Transverse colon (tissue), 4 donors: ENCODE measurements at regions not wholly inside any gene's neighbourhood (a gene's known extent, or its start where the extent isn't known, plus 50 kb on each side); places are given as distances from the start of the nearest gene placed in this dataset.

Source experiments
- DNase-seq: peaks from one replicate; pipeline ENCODE4 v3.0.0-alpha.2; 2019
- H3K27ac ChIP-seq, 4 donors: fragments of 200-600 bp; sonication (generic); 2 replicates each; pipeline ENCODE4 v1.5.1; 2016 to 2018; ENCODE audit warnings: inconsistent platforms in 4 of 4
- H3K27me3 ChIP-seq: fragments of 200-600 bp; sonication (generic); 2 replicates; pipeline ENCODE4 v1.5.1; 2017; ENCODE audit warnings: inconsistent platforms
- H3K36me3 ChIP-seq, 4 donors: fragments of 200-600 bp; sonication (generic); 2 replicates each; pipeline ENCODE4 v1.5.1; 2017 to 2019; ENCODE audit warnings: inconsistent platforms in 4 of 4
- H3K4me1 ChIP-seq, 4 donors: fragments of 200-600 bp; sonication (generic); 2 replicates each; pipeline ENCODE4 v1.5.1; 2017 to 2020; ENCODE audit warnings: inconsistent platforms in 4 of 4
- H3K4me3 ChIP-seq, 4 donors: fragments of 200-600 bp; sonication (generic); 1 replicate in 1 of 4; 2 replicates in 3 of 4; pipeline versions ENCODE4 v1.5.1 to v1.6.1; 2017 to 2019; ENCODE audit warnings: inconsistent platforms in 4 of 4
- H3K9me3 ChIP-seq, 2 donors: fragments of 200-600 bp; sonication (generic); 2 replicates each; pipeline ENCODE4 v1.5.1; 2017 to 2019; ENCODE audit warnings: inconsistent platforms in 2 of 2
- EP300 ChIP-seq: sonication (generic); formaldehyde crosslinking; IDR thresholded peaks from one replicate; pipeline ENCODE4 v1.6.1; 2017; ENCODE audit warnings: antibody characterized with exemption, low read depth
- POLR2A ChIP-seq: fragments of 450-650 bp; IDR thresholded peaks from one replicate; pipeline ENCODE4 v1.6.1; 2016; ENCODE audit warnings: antibody characterized with exemption, mild to moderate bottlenecking, moderate library complexity
- POLR2AphosphoS5 ChIP-seq, 3 donors: sonication (generic); formaldehyde crosslinking; IDR thresholded peaks; one replicate each; pipeline ENCODE4 v1.6.1; 2016; ENCODE audit warnings: antibody characterized with exemption in 3 of 3
- WGBS, 2 donors: methylation state at CpG; one replicate each; pipeline ENCODE4 v1.1.5; 2018; ENCODE audit warnings: low coverage in 1 of 2; 5-methylcytosine and 5-hydroxymethylcytosine counted together
- in situ Hi-C, 4 donors: fragments of 200-750 bp; cut with MboI; loops; one replicate each; pipeline versions ENCODE4 v1.15.0 to v1.15.1; 2017; ENCODE audit warnings: low sequenced_read_pairs in 3 of 4, low pct_ligation_motif_present in 1 of 4, low pct_unique_long_range_greater_than_20kb in 1 of 4
- intact Hi-C: fragments of 100-400 bp; cut with DNase I; formaldehyde crosslinking; loops from one replicate; pipeline ENCODE4 v1.15.1; 2023; ENCODE audit warnings: low total_unique reads
- TF ChIP-seq, protein P1 (sequence below), 5 experiments: fragments of 200-600 bp in 3 of 5; fragments of 450-650 bp in 2 of 5; sonication (generic) in 3 of 5; IDR thresholded peaks; 1 replicate in 2 of 5; 2 replicates in 3 of 5; pipeline ENCODE4 v1.5.1; 2016 to 2017; ENCODE audit warnings: antibody characterized with exemption in 5 of 5, inconsistent platforms in 3 of 5, mild to moderate bottlenecking in 2 of 5, moderate library complexity in 1 of 5

DNA sequence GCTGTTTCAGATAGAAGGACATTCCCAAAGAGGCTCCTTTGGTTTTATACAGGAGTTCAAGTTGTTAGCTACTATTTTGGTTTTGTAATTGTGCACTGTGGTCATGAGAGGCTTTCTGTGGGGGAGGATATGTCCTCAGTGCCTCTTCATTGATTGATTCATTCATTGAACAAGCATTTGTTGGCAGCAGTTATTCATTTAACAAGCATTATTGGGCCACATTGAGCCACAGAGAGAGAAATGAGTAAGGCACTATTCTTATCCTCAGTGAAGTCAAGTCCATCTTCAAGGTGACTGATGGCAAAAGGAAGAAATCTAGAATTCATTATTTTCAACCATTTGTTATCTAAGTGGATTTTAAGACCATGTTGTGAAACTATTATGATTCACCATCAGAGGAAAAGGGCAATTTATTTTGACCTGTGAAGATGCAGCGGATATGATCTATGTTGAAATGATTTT lies 697.2 kb upstream of the CITED2 start:
- in situ Hi-C loops (no loop called here), intact Hi-C loops (no loop called here)
- no peaks in the 10 kb centered on the region for H3K27me3 ChIP-seq
- DNase-seq: no peak
- TF ChIP-seq EP300 (no peak), POLR2AphosphoS5 (IDR thresholded peaks at IDR 0.05) (no peak), POLR2A (no peak)
- TF ChIP-seq, protein P1, sequence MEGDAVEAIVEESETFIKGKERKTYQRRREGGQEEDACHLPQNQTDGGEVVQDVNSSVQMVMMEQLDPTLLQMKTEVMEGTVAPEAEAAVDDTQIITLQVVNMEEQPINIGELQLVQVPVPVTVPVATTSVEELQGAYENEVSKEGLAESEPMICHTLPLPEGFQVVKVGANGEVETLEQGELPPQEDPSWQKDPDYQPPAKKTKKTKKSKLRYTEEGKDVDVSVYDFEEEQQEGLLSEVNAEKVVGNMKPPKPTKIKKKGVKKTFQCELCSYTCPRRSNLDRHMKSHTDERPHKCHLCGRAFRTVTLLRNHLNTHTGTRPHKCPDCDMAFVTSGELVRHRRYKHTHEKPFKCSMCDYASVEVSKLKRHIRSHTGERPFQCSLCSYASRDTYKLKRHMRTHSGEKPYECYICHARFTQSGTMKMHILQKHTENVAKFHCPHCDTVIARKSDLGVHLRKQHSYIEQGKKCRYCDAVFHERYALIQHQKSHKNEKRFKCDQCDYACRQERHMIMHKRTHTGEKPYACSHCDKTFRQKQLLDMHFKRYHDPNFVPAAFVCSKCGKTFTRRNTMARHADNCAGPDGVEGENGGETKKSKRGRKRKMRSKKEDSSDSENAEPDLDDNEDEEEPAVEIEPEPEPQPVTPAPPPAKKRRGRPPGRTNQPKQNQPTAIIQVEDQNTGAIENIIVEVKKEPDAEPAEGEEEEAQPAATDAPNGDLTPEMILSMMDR (IDR thresholded peaks at IDR 0.05): no peak
- H3K27ac ChIP-seq: peak overlapping the region; percentile 4 to 33 (median 9)
- H3K4me1 ChIP-seq: peaks cover 12 to 30% (median 16%) of the 10 kb centered on the region in 4 donors
- no peaks in the 10 kb centered on the region for H3K9me3 ChIP-seq
- 84 to 88% methylated on average over 1 of the region's 1 CpG for WGBS, 2 donors
- no peak overlapping the region for H3K4me3 ChIP-seq
- H3K36me3 ChIP-seq: no peaks in the 10 kb centered on the region

DNA sequence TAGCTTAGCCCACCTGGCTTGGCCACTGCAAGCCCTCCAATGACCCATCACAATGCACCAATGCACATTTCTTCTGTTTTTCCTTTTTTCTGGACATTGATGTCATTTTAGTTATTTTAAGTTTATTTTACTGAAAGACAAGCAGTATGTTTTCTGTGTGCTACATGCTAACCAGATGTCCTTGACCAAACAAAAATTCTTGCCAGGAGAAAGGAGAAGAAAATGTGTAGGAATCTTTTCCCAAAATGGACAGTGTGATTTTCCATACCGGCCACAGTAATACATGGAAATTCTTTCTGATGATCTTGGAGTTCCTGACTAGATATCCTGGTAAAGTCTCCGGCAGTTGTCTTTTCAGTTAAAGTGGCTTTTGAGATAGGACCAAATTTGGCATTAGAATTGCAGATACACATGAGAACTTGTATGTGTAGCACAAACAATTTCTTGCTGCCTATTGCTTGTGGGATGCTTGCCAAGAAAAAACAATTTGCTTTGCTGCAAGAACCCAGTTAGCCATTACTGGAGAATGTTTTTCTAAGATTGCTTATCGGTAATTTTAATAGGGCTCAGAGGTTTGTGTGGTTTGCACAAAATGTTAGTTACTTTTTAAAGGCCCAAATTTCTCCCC lies 696.5 kb upstream of the CITED2 start:
- H3K9me3 ChIP-seq: no peaks in the 10 kb centered on the region
- TF ChIP-seq, protein P1 (IDR thresholded peaks at IDR 0.05): no peak
- no peak for TF ChIP-seq EP300
- TF ChIP-seq POLR2A: no peak
- TF ChIP-seq POLR2AphosphoS5 (IDR thresholded peaks at IDR 0.05): no peak
- H3K4me3 ChIP-seq: no peak overlapping the region
- intact Hi-C loops: no loop called here
- WGBS, 2 donors: 34 to 44% methylated on average over 3 of the region's 3 CpGs
- peaks cover 12 to 30% (median 16%) of the 10 kb centered on the region in 4 donors for H3K4me1 ChIP-seq
- in situ Hi-C loops: no loop called here
- no peaks in the 10 kb centered on the region for H3K36me3 ChIP-seq
- H3K27ac ChIP-seq: peak overlapping the region; percentile 4 to 33 (median 9)
- no peak for DNase-seq
- no peaks in the 10 kb centered on the region for H3K27me3 ChIP-seq

DNA sequence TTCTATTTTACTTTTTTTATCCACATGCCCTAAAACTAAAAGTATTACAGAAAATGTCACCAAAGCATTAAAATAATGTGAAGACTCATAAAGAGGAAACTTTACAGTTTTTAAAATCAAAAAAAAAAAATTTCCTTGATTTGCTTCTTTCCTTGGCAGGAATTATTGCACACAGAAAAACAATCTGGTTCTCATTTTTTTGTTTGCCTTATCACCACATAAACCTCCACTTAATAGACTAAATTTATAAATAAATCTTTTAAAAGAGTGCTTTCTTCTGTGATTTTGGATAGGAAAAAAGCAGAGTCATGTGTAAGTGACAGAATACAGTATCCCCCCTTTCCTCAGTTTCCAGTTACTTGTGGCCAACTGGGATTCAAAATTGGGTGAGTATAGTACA lies 695.1 kb upstream of the CITED2 start:
- in situ Hi-C loops: no loop called here
- H3K27ac ChIP-seq: no peak overlapping the region

DNA sequence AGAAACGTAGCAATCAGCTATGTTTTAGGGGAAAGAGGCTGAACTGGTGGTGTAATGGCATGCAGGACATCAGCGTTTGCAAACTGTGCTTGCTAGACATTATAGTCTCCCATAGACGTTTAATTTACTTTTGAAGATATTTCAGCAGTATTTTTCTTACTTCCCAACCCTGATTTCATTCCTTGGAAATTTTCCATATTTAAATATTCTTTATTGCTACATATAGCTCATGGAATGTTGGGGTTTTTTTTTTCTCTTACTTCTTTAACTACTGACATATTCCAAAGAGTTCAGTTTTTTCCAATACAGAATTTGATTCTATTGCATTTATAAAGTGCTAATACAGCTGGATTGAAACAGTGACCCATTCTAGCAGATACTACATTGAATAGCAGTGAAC lies 694.4 kb upstream of the CITED2 start:
- in situ Hi-C loops: no loop called here
- Histone ChIP-seq H3K4me1 (peaks cover 12 to 30% (median 16%) of the 10 kb centered on the region in 4 donors), H3K27ac (no peak overlapping the region), H3K4me3 (no peak overlapping the region), H3K9me3 (no peaks in the 10 kb centered on the region), H3K36me3 (no peaks in the 10 kb centered on the region), H3K27me3 (no peaks in the 10 kb centered on the region)
- no peak for DNase-seq
- 74 to 78% methylated on average over 3 of the region's 3 CpGs for WGBS, 2 donors
- intact Hi-C loops: no loop called here
- TF ChIP-seq EP300 (no peak), POLR2A (no peak), POLR2AphosphoS5 (IDR thresholded peaks at IDR 0.05) (no peak)
- TF ChIP-seq, protein P1 (IDR thresholded peaks at IDR 0.05): no peak

More for the DNA sequence above, 695.1 kb upstream of the CITED2 start:
- no peak for DNase-seq
- Histone ChIP-seq H3K4me1 (peaks cover 12 to 30% (median 16%) of the 10 kb centered on the region in 4 donors), H3K4me3 (no peak overlapping the region), H3K9me3 (no peaks in the 10 kb centered on the region), H3K27me3 (no peaks in the 10 kb centered on the region), H3K36me3 (no peaks in the 10 kb centered on the region)
- TF ChIP-seq POLR2AphosphoS5 (IDR thresholded peaks at IDR 0.05): no peak
- TF ChIP-seq, protein P1 (IDR thresholded peaks at IDR 0.05): no peak
- no peak for TF ChIP-seq POLR2A
- no peak for TF ChIP-seq EP300
- intact Hi-C loops: no loop called here
